ENCODE measurements at regions not wholly inside any gene's neighbourhood (a gene's known extent, or its start where the extent isn't known, plus 50 kb on each side); places are given as distances from the start of the nearest gene placed in this dataset.

DNA sequence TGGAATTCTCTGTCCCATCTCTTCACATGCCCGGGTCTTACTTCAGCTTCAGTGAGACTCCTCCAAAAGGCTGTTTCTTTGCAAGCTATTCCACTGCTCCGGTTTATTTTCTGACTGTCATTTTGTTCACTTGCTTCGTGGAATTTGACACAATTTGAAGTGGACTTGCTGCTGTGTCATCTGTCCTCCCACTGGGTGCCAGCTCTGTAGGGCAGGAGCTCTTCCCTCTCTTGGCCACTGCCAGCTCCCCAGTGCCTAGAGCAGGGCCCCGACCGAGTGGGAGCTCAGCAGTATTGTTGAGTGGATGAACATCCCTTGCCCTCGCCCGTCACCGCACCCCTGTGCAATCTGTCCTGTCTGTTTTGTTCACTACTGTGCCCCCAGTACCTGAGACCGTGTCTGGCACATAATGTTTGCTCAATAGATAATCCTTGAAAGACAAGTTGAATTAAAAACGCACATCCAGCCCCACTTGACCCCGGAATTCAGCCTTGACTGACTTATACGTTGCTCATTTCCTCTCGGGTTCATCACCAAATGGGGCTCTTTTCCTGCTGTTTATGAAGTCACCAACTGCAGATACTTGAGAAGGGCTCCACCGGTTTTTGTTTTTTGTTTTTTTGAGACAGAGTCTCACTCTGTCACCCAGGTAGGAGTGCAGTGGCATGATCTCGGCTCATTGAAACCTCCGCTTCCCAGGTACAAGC is 170.3 kb upstream of the KCNG1 start:
- no peak overlapping the region for H3K4me3 Mint-ChIP-seq
- peaks cover 27% of the 10 kb centered on the region for H3K4me1 Mint-ChIP-seq (ENCODE audit: low read depth)
- no peak overlapping the region for H3K27ac Mint-ChIP-seq
- DNase-seq: no peak
- TF ChIP-seq, protein P1, sequence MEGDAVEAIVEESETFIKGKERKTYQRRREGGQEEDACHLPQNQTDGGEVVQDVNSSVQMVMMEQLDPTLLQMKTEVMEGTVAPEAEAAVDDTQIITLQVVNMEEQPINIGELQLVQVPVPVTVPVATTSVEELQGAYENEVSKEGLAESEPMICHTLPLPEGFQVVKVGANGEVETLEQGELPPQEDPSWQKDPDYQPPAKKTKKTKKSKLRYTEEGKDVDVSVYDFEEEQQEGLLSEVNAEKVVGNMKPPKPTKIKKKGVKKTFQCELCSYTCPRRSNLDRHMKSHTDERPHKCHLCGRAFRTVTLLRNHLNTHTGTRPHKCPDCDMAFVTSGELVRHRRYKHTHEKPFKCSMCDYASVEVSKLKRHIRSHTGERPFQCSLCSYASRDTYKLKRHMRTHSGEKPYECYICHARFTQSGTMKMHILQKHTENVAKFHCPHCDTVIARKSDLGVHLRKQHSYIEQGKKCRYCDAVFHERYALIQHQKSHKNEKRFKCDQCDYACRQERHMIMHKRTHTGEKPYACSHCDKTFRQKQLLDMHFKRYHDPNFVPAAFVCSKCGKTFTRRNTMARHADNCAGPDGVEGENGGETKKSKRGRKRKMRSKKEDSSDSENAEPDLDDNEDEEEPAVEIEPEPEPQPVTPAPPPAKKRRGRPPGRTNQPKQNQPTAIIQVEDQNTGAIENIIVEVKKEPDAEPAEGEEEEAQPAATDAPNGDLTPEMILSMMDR (IDR thresholded peaks at IDR 0.05): no peak
- no peaks in the 10 kb centered on the region for H3K36me3 Mint-ChIP-seq (ENCODE audit: low read depth)
- peaks cover 7% of the 10 kb centered on the region; the same call in 1 of the 2 replicates for H3K27me3 Mint-ChIP-seq (ENCODE audit: insufficient read depth)
- H3K9me3 Mint-ChIP-seq: peaks cover 6% of the 10 kb centered on the region

DNA sequence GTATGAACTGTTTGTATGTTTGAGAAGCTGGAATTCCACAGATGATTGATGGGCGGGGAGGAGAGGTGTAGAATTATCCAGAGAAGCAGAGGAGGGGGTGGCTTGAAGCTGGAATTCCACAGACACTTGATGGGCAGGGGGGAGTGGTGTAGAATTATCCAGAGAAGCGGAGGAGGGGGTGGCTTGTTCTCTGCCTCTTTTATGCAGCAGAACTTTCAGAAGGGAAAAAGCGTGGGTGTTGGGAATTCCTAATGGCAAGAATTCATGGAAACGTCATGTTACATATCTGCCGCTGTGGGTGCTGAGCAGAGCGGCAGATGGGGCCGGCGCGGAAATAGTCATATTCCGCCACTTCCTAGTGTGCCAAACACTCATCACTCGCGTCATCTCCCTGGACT is 167.9 kb upstream of the KCNG1 start:
- TF ChIP-seq, protein P1 (IDR thresholded peaks at IDR 0.05): no peak
- H3K27ac Mint-ChIP-seq: no peak overlapping the region
- peaks cover 7% of the 10 kb centered on the region for H3K4me1 Mint-ChIP-seq (ENCODE audit: low read depth)
- peaks cover 12% of the 10 kb centered on the region for H3K27me3 Mint-ChIP-seq (ENCODE audit: insufficient read depth)
- DNase-seq: no peak
- no peak overlapping the region for H3K4me3 Mint-ChIP-seq
- peaks cover 6% of the 10 kb centered on the region for H3K9me3 Mint-ChIP-seq
- H3K36me3 Mint-ChIP-seq (ENCODE audit: low read depth): no peaks in the 10 kb centered on the region

DNA sequence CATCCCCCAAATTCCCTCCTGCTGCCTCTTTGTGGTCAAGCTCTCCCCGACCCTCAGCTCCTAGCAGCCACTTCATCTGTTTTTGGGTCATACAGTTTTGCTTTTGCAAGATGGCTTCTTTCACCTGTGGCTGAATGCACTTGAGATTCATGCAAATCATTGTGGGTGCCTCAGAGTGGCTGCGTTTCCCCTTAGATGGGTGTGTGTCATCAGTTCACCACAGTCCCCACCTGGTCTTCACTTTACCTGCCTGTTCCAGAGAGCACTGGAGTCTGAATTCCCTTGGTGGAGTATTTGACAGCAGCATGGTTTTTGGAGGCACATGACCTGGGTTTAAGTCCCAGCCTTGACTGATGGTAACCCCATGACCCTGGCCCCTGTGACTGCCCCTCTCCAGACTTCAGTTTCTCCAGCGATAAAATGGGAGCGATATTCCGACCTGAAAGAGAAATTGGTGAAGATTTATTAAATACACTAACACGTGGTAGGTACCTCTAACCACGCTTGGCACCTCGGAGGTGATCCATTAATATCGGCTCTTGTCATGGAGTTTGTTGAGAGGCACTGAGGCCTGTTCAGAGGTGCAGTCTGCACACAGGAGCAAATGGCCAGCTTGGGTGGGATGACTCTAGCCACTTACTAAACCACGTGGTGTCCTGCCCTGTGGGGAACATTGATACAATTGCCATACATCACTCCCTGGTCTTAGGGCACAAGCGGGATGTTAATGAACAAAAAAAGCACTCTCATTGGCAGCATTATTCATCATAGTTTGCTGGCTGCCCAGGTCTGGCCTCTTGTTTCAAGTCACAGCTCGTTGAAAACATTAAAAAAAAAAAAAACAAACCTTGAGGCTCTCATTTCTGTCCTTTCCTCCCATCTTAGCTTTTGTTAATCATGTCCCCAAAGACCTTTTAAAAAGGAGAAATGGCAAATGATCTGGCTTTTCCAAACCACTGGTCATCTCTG is 167.2 kb upstream of the KCNG1 start:
- H3K4me1 Mint-ChIP-seq (ENCODE audit: low read depth): peaks cover under 1% of the 10 kb centered on the region; the same call in 1 of the 2 replicates
- H3K27ac Mint-ChIP-seq: no peak overlapping the region
- no peak overlapping the region for H3K4me3 Mint-ChIP-seq
- DNase-seq: no peak
- H3K36me3 Mint-ChIP-seq (ENCODE audit: low read depth): no peaks in the 10 kb centered on the region
- peaks cover 14% of the 10 kb centered on the region for H3K27me3 Mint-ChIP-seq (ENCODE audit: insufficient read depth)
- peaks cover under 1% of the 10 kb centered on the region for H3K9me3 Mint-ChIP-seq
- TF ChIP-seq, protein P1 (IDR thresholded peaks at IDR 0.05): no peak

DNA sequence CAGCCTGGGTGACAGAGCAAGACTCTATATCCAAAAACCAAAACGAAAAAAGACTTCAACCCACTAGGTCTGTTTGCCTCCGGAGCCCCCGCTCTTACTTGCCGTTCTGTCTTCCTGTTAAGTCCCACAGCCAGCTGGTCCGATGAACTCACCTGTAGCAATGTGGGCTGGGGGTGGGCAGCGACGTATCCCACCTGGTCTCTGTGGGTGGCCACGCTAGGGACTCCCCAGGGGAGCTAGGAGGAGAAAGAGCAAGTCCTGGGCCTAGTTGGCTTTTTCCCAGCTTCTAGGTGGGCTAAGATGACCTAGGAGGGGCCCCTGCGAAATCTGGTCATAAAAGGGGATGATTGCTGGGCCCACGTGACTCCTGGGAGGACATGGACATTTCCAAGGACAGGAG is 166.0 kb upstream of the KCNG1 start:
- no peak overlapping the region for H3K27ac Mint-ChIP-seq
- H3K9me3 Mint-ChIP-seq: no peaks in the 10 kb centered on the region; the same call in 1 of the 2 replicates
- peaks cover 14% of the 10 kb centered on the region for H3K27me3 Mint-ChIP-seq (ENCODE audit: insufficient read depth)
- no peaks in the 10 kb centered on the region for H3K4me1 Mint-ChIP-seq (ENCODE audit: low read depth)
- TF ChIP-seq, protein P1 (IDR thresholded peaks at IDR 0.05): no peak
- H3K36me3 Mint-ChIP-seq (ENCODE audit: low read depth): no peaks in the 10 kb centered on the region
- H3K4me3 Mint-ChIP-seq: no peak overlapping the region
- no peak for DNase-seq

DNA sequence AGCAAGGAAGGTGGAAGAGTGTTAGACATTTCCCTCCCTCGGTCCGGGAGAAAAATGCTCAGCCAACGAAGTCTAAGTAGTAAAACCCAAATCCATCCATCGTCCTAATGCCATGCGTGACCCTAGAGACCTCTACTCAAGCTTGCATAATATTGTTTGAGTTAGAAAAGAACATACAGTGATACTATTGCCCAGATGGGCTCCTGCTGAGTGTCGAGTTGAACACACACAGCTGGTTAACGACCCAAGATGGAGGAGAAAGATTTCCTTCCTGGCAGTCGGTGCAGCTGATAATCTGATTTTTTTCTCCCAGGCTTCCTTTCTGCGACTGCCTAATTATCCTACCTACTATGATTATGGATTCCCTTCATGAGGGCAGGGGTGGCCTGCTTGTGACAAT is 164.4 kb upstream of the KCNG1 start:
- no peak for DNase-seq
- peaks cover 18% of the 10 kb centered on the region for H3K27me3 Mint-ChIP-seq (ENCODE audit: insufficient read depth)
- no peaks in the 10 kb centered on the region for H3K4me1 Mint-ChIP-seq (ENCODE audit: low read depth)
- TF ChIP-seq, protein P1 (IDR thresholded peaks at IDR 0.05): no peak
- no peaks in the 10 kb centered on the region for H3K9me3 Mint-ChIP-seq
- H3K4me3 Mint-ChIP-seq: no peak overlapping the region
- no peak overlapping the region for H3K27ac Mint-ChIP-seq
- no peaks in the 10 kb centered on the region for H3K36me3 Mint-ChIP-seq (ENCODE audit: low read depth)
